Neural progenitor cell (in vitro differentiated cells): ENCODE measurements at regions not wholly inside any gene's neighbourhood (a gene's known extent, or its start where the extent isn't known, plus 50 kb on each side); places are given as distances from the start of the nearest gene placed in this dataset.
A peak's percentile ranks its signal among the peaks of the same experiment; 100 is the strongest.

ENCODE experiments used
- DNase-seq: peaks from one replicate; pipeline ENCODE4 v3.0.0-alpha.2; 2016; ENCODE audit warnings: low spot score
- H2AFZ ChIP-seq: fragments of 200-600 bp; sonication (generic); replicated peaks from 2 replicates; pipeline ENCODE4 v1.6.1; 2016; ENCODE audit warnings: antibody characterized with exemption
- H3F3A ChIP-seq: fragments of 200-600 bp; sonication (generic); 2 replicates; pipeline ENCODE4 v1.6.1; 2016; ENCODE audit warnings: antibody characterized with exemption, low read depth
- H3K27ac ChIP-seq: fragments of 200-600 bp; sonication (generic); 2 replicates; pipeline ENCODE4 v1.5.1; 2016; ENCODE audit warnings: mild to moderate bottlenecking
- H3K27me3 ChIP-seq: fragments of 200-600 bp; sonication (generic); 2 replicates; pipeline ENCODE4 v1.6.1; 2016; ENCODE audit warnings: mild to moderate bottlenecking, moderate library complexity
- H3K36me3 ChIP-seq: fragments of 200-600 bp; sonication (generic); 2 replicates; pipeline ENCODE4 v1.5.1; 2016
- H3K4me1 ChIP-seq: fragments of 200-600 bp; sonication (generic); 2 replicates; pipeline ENCODE4 v1.6.1; 2016; ENCODE audit warnings: mixed run types
- H3K4me2 ChIP-seq: fragments of 200-600 bp; sonication (generic); 2 replicates; pipeline ENCODE4 v1.6.1; 2016
- H3K4me3 ChIP-seq: fragments of 200-600 bp; sonication (generic); 2 replicates; pipeline ENCODE4 v1.5.1; 2016
- H3K79me2 ChIP-seq: fragments of 200-600 bp; sonication (generic); 2 replicates; pipeline ENCODE4 v1.6.1; 2016; ENCODE audit warnings: low read depth
- H3K9ac ChIP-seq: fragments of 200-600 bp; sonication (generic); 2 replicates; pipeline ENCODE4 v1.6.1; 2016
- H3K9me3 ChIP-seq: fragments of 200-600 bp; sonication (generic); 2 replicates; pipeline ENCODE4 v1.5.1; 2016; ENCODE audit warnings: low read depth
- H4K20me1 ChIP-seq: fragments of 200-600 bp; sonication (generic); 2 replicates; pipeline ENCODE4 v1.6.1; 2016; ENCODE audit warnings: low read depth
- H3K27ac Mint-ChIP-seq: 3 replicates; pipeline ENCODE4 v1.8.0; 2021; ENCODE audit warnings: mixed read lengths
- H3K27me3 Mint-ChIP-seq: 2 replicates; pipeline ENCODE4 v1.8.0; 2022; ENCODE audit warnings: low read depth, mild to moderate bottlenecking, inconsistent platforms, moderate library complexity, mixed read lengths; ENCODE audit not compliant: insufficient read depth
- H3K36me3 Mint-ChIP-seq: 3 replicates; pipeline ENCODE4 v1.8.0; 2021; ENCODE audit warnings: mixed read lengths
- H3K4me1 Mint-ChIP-seq: 3 replicates; pipeline ENCODE4 v1.8.0; 2021; ENCODE audit warnings: mixed read lengths
- H3K4me3 Mint-ChIP-seq: 3 replicates; pipeline ENCODE4 v1.8.0; 2021; ENCODE audit warnings: mild to moderate bottlenecking, moderate library complexity, mixed read lengths
- H3K9me3 Mint-ChIP-seq: 3 replicates; pipeline ENCODE4 v1.8.0; 2020; ENCODE audit warnings: mixed read lengths
- EZH2 ChIP-seq: fragments of 200-600 bp; sonication (generic); IDR thresholded peaks from 2 replicates; pipeline ENCODE4 v1.6.1; 2017; ENCODE audit warnings: antibody characterized with exemption, mild to moderate bottlenecking, moderate library complexity
- EZH2phosphoT487 ChIP-seq: fragments of 200-600 bp; sonication (generic); IDR thresholded peaks from 2 replicates; pipeline ENCODE4 v1.6.1; 2017; ENCODE audit warnings: antibody characterized with exemption
- TF ChIP-seq, protein P1 (sequence below): fragments of 200-600 bp; sonication (generic); IDR thresholded peaks from 2 replicates; pipeline ENCODE4 v1.5.1; 2017; ENCODE audit warnings: antibody characterized with exemption, mild to moderate bottlenecking

DNA sequence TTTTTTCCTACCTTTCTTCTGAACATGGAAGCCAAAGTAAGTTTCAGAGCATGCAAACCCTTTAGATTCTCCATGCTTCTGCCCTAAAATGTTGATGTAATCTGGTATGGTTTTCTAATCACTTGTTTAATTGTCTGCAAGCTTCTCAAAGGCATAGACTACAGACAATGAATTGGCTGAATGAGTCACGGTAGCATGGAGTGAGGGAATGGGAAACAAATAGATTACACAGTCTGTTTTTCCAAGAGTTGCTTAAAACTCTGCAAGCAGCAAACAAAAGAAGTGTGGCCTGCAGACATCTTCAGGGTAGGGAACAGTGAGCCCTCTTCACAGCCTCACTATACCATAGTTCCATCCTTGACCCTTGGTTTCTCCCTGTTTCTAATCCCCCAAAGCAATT is 326.0 kb downstream of the BARHL2 start:
- H3K9me3 ChIP-seq = no peaks in the 10 kb centered on the region
- no peak overlapping the region for H3K4me3 ChIP-seq
- H3K36me3 ChIP-seq = no peaks in the 10 kb centered on the region
- no peaks in the 10 kb centered on the region for H3F3A ChIP-seq
- H3K9ac ChIP-seq = no peak overlapping the region
- H2AFZ ChIP-seq = no peak overlapping the region
- no peaks in the 10 kb centered on the region for H3K79me2 ChIP-seq
- Mint-ChIP-seq H3K36me3 (no peaks in the 10 kb centered on the region), H3K4me3 (no peak overlapping the region), H3K27me3 (no peaks in the 10 kb centered on the region), H3K27ac (peak overlapping the region; percentile 35), H3K9me3 (no peaks in the 10 kb centered on the region), H3K4me1 (peaks cover 16% of the 10 kb centered on the region)
- peaks cover 18% of the 10 kb centered on the region for H3K4me1 ChIP-seq
- peak; percentile 41 for DNase-seq
- TF ChIP-seq, protein P1, sequence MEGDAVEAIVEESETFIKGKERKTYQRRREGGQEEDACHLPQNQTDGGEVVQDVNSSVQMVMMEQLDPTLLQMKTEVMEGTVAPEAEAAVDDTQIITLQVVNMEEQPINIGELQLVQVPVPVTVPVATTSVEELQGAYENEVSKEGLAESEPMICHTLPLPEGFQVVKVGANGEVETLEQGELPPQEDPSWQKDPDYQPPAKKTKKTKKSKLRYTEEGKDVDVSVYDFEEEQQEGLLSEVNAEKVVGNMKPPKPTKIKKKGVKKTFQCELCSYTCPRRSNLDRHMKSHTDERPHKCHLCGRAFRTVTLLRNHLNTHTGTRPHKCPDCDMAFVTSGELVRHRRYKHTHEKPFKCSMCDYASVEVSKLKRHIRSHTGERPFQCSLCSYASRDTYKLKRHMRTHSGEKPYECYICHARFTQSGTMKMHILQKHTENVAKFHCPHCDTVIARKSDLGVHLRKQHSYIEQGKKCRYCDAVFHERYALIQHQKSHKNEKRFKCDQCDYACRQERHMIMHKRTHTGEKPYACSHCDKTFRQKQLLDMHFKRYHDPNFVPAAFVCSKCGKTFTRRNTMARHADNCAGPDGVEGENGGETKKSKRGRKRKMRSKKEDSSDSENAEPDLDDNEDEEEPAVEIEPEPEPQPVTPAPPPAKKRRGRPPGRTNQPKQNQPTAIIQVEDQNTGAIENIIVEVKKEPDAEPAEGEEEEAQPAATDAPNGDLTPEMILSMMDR = no peak
- TF ChIP-seq EZH2phosphoT487 (no peak), EZH2 (no peak)
- no peaks in the 10 kb centered on the region for H3K27me3 ChIP-seq
- H4K20me1 ChIP-seq = no peaks in the 10 kb centered on the region
- H3K27ac ChIP-seq = no peak overlapping the region
- no peak overlapping the region for H3K4me2 ChIP-seq

GRCh38 chr1:90387805-90388204 is 329.3 kb downstream of the BARHL2 start:
- Histone ChIP-seq H3K27ac (no peak overlapping the region), H3K4me3 (no peak overlapping the region), H3K9me3 (no peaks in the 10 kb centered on the region), H3F3A (no peaks in the 10 kb centered on the region), H3K27me3 (no peaks in the 10 kb centered on the region), H4K20me1 (no peaks in the 10 kb centered on the region), H3K9ac (no peak overlapping the region), H3K4me1 (peaks cover 18% of the 10 kb centered on the region), H3K79me2 (no peaks in the 10 kb centered on the region), H3K36me3 (no peaks in the 10 kb centered on the region), H3K4me2 (no peak overlapping the region), H2AFZ (peak overlapping the region; percentile 85)
- peaks cover 26% of the 10 kb centered on the region for H3K4me1 Mint-ChIP-seq
- peaks cover 2% of the 10 kb centered on the region for H3K27me3 Mint-ChIP-seq
- no peak overlapping the region for H3K4me3 Mint-ChIP-seq
- no peaks in the 10 kb centered on the region for H3K36me3 Mint-ChIP-seq
- TF ChIP-seq EZH2 (no peak), EZH2phosphoT487 (no peak)
- TF ChIP-seq, protein P1 = no peak
- DNase-seq = peak; percentile 17
- no peaks in the 10 kb centered on the region for H3K9me3 Mint-ChIP-seq
- no peak overlapping the region for H3K27ac Mint-ChIP-seq

DNA sequence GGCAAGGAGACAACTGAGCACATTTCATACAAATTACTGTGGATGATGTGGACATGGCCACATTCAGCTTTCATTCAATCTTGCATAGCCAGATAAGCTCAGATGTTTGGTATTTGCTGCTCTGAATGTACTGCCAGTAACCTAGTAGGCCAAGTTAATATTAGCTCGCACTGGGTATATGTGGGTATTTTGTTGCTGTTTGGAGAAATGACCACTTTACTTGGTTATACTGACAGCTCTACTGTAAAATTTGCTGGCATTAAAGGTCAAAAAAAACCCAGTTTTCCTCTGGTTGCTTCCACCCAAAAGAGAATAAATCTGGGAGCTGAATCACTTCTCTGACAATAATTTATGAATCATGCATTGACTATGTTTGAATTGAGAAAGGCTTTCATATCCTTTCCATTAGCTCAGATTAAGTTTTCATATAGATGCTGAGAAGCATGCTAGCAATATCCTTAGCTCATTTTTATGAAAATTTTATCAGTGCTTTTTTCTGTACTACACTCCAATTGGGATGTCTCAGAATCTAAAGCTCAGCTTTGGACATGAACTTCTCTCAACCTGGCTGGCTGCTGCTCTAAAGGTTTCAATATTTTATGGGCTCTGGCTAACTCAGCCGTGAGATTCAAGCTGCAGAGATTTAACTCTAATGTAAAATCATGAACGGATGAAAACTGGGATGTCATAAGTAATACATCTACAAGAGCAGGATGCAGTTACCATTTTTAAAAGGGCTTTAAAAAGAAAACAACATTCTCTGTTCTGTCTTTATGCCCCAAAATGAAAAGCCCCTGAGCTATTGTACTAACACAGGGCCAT is 330.0 kb downstream of the BARHL2 start:
- Histone ChIP-seq H2AFZ (peak overlapping the region; percentile 85), H3F3A (no peaks in the 10 kb centered on the region), H3K4me3 (no peak overlapping the region), H3K27ac (no peak overlapping the region), H3K79me2 (no peaks in the 10 kb centered on the region), H3K36me3 (no peaks in the 10 kb centered on the region), H3K4me2 (no peak overlapping the region), H3K27me3 (no peaks in the 10 kb centered on the region), H4K20me1 (no peaks in the 10 kb centered on the region), H3K4me1 (peaks cover 18% of the 10 kb centered on the region), H3K9me3 (no peaks in the 10 kb centered on the region), H3K9ac (no peak overlapping the region)
- Mint-ChIP-seq H3K4me3 (no peak overlapping the region), H3K27me3 (peaks cover 2% of the 10 kb centered on the region), H3K36me3 (no peaks in the 10 kb centered on the region), H3K27ac (no peak overlapping the region), H3K9me3 (no peaks in the 10 kb centered on the region), H3K4me1 (peaks cover 26% of the 10 kb centered on the region)
- no peak for DNase-seq
- TF ChIP-seq, protein P1 = no peak
- TF ChIP-seq EZH2phosphoT487 = no peak
- TF ChIP-seq EZH2 = no peak
